ENCODE measurements at regions not wholly inside any gene's neighbourhood (a gene's known extent, or its start where the extent isn't known, plus 50 kb on each side); places are given as distances from the start of the nearest gene placed in this dataset.

DNA sequence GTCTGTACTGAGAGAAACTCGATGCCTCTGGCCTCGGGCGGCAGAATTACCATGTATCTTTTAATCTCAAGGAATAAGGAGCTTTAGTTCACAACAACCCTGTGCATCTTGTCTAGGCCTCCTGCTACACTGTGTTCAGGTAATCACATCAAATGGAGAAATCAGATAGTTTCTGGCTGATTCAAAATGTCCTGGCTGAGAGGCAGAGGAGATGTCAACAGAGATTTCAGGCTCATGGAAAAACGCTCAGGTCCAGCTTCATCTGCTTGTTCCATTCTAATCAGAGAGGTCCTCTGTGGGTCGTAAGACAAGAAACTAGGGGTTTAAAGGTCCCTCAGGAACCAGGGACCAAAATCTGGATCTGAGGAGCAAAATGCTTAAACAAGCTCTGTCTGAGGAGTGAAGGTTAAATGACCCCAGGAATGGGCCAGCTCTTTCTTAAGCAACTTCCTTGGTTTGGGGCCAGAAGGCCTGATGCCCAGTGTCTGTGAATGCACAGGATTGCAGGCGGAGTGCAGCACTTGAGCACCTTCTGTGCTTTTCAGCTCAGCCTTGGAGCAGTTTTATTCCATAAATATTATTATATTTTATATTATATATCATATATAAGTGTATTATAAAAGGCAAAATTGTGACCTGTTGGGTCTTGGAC lies 170.2 kb upstream of the PRICKLE1 start:
- no peak for DNase-seq (ENCODE audit: low read depth, low spot score)
- no peaks in the 10 kb centered on the region for H3K27me3 Mint-ChIP-seq (ENCODE audit: low read depth)
- peaks cover 24% of the 10 kb centered on the region for H3K4me1 Mint-ChIP-seq
- H3K36me3 Mint-ChIP-seq (ENCODE audit: low read depth): peaks cover 2% of the 10 kb centered on the region
- no peak overlapping the region for H3K4me3 Mint-ChIP-seq
- H3K27ac Mint-ChIP-seq (ENCODE audit: unreplicated experiment): no peak overlapping the region
- H3K9me3 Mint-ChIP-seq: peaks cover 2% of the 10 kb centered on the region
- TF ChIP-seq, protein P1, sequence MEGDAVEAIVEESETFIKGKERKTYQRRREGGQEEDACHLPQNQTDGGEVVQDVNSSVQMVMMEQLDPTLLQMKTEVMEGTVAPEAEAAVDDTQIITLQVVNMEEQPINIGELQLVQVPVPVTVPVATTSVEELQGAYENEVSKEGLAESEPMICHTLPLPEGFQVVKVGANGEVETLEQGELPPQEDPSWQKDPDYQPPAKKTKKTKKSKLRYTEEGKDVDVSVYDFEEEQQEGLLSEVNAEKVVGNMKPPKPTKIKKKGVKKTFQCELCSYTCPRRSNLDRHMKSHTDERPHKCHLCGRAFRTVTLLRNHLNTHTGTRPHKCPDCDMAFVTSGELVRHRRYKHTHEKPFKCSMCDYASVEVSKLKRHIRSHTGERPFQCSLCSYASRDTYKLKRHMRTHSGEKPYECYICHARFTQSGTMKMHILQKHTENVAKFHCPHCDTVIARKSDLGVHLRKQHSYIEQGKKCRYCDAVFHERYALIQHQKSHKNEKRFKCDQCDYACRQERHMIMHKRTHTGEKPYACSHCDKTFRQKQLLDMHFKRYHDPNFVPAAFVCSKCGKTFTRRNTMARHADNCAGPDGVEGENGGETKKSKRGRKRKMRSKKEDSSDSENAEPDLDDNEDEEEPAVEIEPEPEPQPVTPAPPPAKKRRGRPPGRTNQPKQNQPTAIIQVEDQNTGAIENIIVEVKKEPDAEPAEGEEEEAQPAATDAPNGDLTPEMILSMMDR (conservative IDR thresholded peaks at IDR 0.05): no peak

DNA sequence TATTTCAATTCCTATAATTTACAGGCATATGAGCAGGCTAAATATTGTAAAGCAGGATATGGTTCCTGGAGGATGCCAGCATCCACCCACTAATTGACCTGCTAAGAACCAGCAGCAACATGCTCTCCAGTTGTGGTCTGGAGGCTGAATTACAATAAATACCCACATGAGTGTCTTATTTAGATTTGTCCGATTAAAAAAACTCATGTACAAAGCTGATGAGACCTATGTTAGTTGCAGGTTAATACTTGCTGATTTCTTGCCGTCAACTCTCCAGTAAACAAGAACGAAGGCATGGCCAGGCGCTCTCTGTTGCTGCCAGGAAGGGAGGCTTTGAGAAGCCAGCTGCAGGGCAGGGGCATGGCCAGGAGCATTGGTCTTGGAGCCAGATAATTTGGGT lies 169.3 kb upstream of the PRICKLE1 start:
- no peaks in the 10 kb centered on the region for H3K27me3 Mint-ChIP-seq (ENCODE audit: low read depth)
- H3K9me3 Mint-ChIP-seq: peaks cover 2% of the 10 kb centered on the region
- H3K27ac Mint-ChIP-seq (ENCODE audit: unreplicated experiment): no peak overlapping the region
- no peak overlapping the region for H3K4me3 Mint-ChIP-seq
- no peak for DNase-seq (ENCODE audit: low read depth, low spot score)
- TF ChIP-seq, protein P1 (conservative IDR thresholded peaks at IDR 0.05): no peak
- peaks cover 2% of the 10 kb centered on the region for H3K36me3 Mint-ChIP-seq (ENCODE audit: low read depth)
- H3K4me1 Mint-ChIP-seq: peaks cover 24% of the 10 kb centered on the region

DNA sequence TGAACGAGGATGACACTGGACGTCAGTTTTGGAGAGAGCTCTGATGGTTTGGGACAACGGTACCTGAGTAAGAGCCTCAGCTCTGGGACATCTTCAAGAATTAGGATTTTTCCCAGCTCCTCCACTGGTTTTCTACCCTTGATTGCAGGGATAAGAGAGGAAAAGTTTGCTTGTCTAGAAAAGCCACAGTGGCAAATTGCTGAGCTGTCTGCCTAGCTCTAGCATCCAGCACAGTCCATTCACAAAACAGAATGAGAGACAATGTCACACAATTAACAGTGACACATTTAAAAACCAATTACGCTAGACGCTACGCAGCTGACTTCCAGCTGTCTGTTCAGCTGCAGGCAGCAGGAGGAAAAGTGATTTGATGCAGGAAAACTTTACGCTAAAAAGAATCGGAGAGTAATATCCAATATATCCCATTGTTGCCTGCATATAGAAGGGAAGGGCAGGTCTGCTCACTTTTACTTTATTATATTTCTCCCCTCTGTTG lies 168.1 kb upstream of the PRICKLE1 start:
- peaks cover 24% of the 10 kb centered on the region for H3K4me1 Mint-ChIP-seq
- peaks cover 2% of the 10 kb centered on the region for H3K36me3 Mint-ChIP-seq (ENCODE audit: low read depth)
- H3K4me3 Mint-ChIP-seq: no peak overlapping the region
- H3K9me3 Mint-ChIP-seq: peaks cover 2% of the 10 kb centered on the region
- no peaks in the 10 kb centered on the region for H3K27me3 Mint-ChIP-seq (ENCODE audit: low read depth)
- no peak for DNase-seq (ENCODE audit: low read depth, low spot score)
- TF ChIP-seq, protein P1 (conservative IDR thresholded peaks at IDR 0.05): no peak
- H3K27ac Mint-ChIP-seq (ENCODE audit: unreplicated experiment): no peak overlapping the region

DNA sequence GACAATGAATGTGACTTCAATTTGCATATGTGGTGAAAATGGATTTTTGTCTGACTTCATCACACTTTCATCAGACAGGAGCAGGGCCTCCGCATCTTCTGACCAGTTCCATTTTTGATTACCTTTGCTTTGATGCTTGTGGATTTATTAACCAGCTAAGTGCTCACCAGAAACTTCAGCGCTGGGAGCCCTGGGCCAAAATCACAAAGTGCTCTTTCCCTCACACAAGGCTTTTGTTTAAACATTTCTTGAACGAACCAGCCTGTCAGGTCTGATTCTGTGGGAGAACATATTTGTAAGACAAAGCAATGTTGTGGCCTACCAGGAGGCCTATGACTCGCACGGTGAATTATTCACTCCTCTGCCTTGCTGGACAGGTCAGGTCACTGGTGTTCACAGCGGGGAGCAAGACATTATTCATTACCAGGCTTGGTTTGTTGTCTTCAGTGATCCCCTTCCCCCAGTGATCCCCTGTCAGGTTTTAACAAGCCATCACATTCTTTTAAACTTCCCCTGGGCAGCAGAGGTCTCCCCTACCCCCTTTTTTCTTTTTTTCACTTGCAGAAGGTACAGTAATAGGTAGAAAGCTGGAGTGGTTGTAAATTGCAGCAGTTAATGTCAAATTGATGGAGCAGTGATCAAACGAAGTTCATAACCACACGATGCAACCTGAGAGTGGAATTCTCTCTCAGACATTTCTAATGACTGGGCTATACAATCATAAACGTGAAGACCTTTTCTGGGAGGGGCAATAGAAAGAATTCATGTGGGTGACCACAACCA lies 167.5 kb upstream of the PRICKLE1 start:
- peaks cover 2% of the 10 kb centered on the region for H3K36me3 Mint-ChIP-seq (ENCODE audit: low read depth)
- TF ChIP-seq, protein P1 (conservative IDR thresholded peaks at IDR 0.05): no peak
- peaks cover 2% of the 10 kb centered on the region for H3K9me3 Mint-ChIP-seq
- H3K27ac Mint-ChIP-seq (ENCODE audit: unreplicated experiment): peak overlapping the region; percentile 31
- no peak for DNase-seq (ENCODE audit: low read depth, low spot score)
- H3K4me3 Mint-ChIP-seq: no peak overlapping the region
- H3K27me3 Mint-ChIP-seq (ENCODE audit: low read depth): no peaks in the 10 kb centered on the region
- peaks cover 24% of the 10 kb centered on the region for H3K4me1 Mint-ChIP-seq

DNA sequence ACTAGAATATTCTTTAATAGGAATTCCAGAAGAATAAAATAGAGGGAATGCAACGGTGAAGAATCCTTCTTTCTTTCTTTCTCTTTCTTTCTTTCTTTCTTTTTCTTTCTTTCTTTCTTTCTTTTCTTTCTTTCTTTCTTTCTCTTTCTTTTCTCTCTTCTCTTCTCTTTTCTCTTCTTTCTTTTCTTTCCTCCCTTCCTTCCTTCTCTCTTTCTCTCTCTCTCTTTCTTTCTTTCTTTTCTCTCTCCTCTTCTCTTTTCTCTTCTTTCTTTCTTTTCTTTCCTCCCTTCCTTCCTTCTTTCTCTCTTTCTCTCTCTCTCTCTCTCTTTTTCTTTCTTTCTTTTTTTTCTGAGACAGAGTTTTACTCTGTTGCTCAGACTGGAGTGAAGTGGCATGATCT lies 160.8 kb upstream of the PRICKLE1 start:
- no peak overlapping the region for H3K27ac Mint-ChIP-seq (ENCODE audit: unreplicated experiment)
- peaks cover 16% of the 10 kb centered on the region for H3K9me3 Mint-ChIP-seq
- H3K4me3 Mint-ChIP-seq: no peak overlapping the region
- no peak for DNase-seq (ENCODE audit: low read depth, low spot score)
- H3K27me3 Mint-ChIP-seq (ENCODE audit: low read depth): no peaks in the 10 kb centered on the region
- H3K36me3 Mint-ChIP-seq (ENCODE audit: low read depth): peaks cover 18% of the 10 kb centered on the region
- peaks cover under 1% of the 10 kb centered on the region for H3K4me1 Mint-ChIP-seq
- TF ChIP-seq, protein P1 (conservative IDR thresholded peaks at IDR 0.05): no peak
